Neural cell (in vitro differentiated cells): ENCODE measurements at regions not wholly inside any gene's neighbourhood (a gene's known extent, or its start where the extent isn't known, plus 50 kb on each side); places are given as distances from the start of the nearest gene placed in this dataset.

ENCODE experiments used
- H2AFZ ChIP-seq: fragments of 200-600, 300-800 bp; sonication (generic), shearing (Covaris generic); 2 replicates; pipeline ENCODE4 v1.6.0; 2014; ENCODE audit warnings: low read depth, mild to moderate bottlenecking, antibody characterized with exemption, low read length, moderate library complexity
- H3F3A ChIP-seq: fragments of 200-600 bp; shearing (Covaris generic); 2 replicates; pipeline ENCODE4 v1.6.1; 2016; ENCODE audit warnings: mild to moderate bottlenecking, moderate library complexity, mixed read lengths, antibody characterized with exemption, low read length; ENCODE audit not compliant: insufficient read depth, poor library complexity, severe bottlenecking
- H3K27ac ChIP-seq: fragments of 200-600, 300-800 bp; sonication (generic), shearing (Covaris generic); 2 replicates; pipeline ENCODE4 v1.5.1; 2014; ENCODE audit warnings: mild to moderate bottlenecking, low read length, moderate library complexity
- H3K27me3 ChIP-seq: fragments of 300-800, 200-600 bp; sonication (generic), shearing (Covaris generic); 2 replicates; pipeline ENCODE4 v1.6.0; 2014; ENCODE audit warnings: mild to moderate bottlenecking, low read depth, low read length, moderate library complexity; ENCODE audit not compliant: insufficient read depth
- H3K36me3 ChIP-seq: fragments of 300-800, 200-600 bp; sonication (generic), shearing (Covaris generic); 2 replicates; pipeline ENCODE4 v1.5.1; 2014; ENCODE audit warnings: mild to moderate bottlenecking, antibody characterized with exemption, low read length, moderate library complexity; ENCODE audit not compliant: insufficient read depth
- H3K4me2 ChIP-seq: fragments of 300-800, 200-600 bp; sonication (generic), shearing (Covaris generic); 2 replicates; pipeline ENCODE4 v1.6.0; 2014; ENCODE audit warnings: mild to moderate bottlenecking, low read length
- H3K4me3 ChIP-seq: fragments of 300-800, 200-600 bp; sonication (generic), shearing (Covaris generic); 2 replicates; pipeline ENCODE4 v1.5.1; 2014; ENCODE audit warnings: mild to moderate bottlenecking, low read length, moderate library complexity
- H3K79me2 ChIP-seq: fragments of 200-600 bp; shearing (Covaris generic); replicated peaks from 2 replicates; pipeline ENCODE4 v1.6.0; 2014; ENCODE audit warnings: mild to moderate bottlenecking, low read length, moderate library complexity; ENCODE audit not compliant: insufficient read depth
- H3K9ac ChIP-seq: fragments of 300-800, 200-600 bp; sonication (generic), shearing (Covaris generic); 2 replicates; pipeline ENCODE4 v1.6.1; 2016; ENCODE audit warnings: mild to moderate bottlenecking, low read length, mixed read lengths
- H3K9me2 ChIP-seq: fragments of 200-600 bp; shearing (Covaris generic); 2 replicates; pipeline ENCODE4 v1.6.1; 2016; ENCODE audit warnings: mild to moderate bottlenecking, low read length, mixed read lengths; ENCODE audit not compliant: insufficient read depth
- H3K9me3 ChIP-seq: fragments of 200-600, 300-800 bp; sonication (generic), shearing (Covaris generic); 2 replicates; pipeline ENCODE4 v1.6.1; 2016; ENCODE audit warnings: mild to moderate bottlenecking, mixed run types, low read length, moderate library complexity, mixed read lengths
- H4K20me1 ChIP-seq: fragments of 200-600 bp; shearing (Covaris generic); 2 replicates; pipeline ENCODE4 v1.6.1; 2016; ENCODE audit warnings: mild to moderate bottlenecking, mixed run types; ENCODE audit not compliant: insufficient read depth
- EP300 ChIP-seq: fragments of 450-650 bp; conservative IDR thresholded peaks from 2 replicates; pipeline ENCODE4 v1.6.1; 2014; ENCODE audit warnings: antibody characterized with exemption, mild to moderate bottlenecking, moderate library complexity; ENCODE audit not compliant: poor library complexity, severe bottlenecking
- EZH2 ChIP-seq: fragments of 200-600, 300-800 bp; shearing (Covaris generic), sonication (generic); IDR thresholded peaks from 2 replicates; pipeline ENCODE4 v1.6.1; 2014; ENCODE audit warnings: antibody characterized with exemption, low read length, borderline replicate concordance, mild to moderate bottlenecking; ENCODE audit not compliant: insufficient read depth, poor library complexity, severe bottlenecking
- MXI1 ChIP-seq: fragments of 450-650 bp; conservative IDR thresholded peaks from 2 replicates; pipeline ENCODE4 v1.6.1; 2014; ENCODE audit warnings: antibody characterized with exemption, mild to moderate bottlenecking; ENCODE audit not compliant: poor library complexity, severe bottlenecking
- POLR2AphosphoS5 ChIP-seq: IDR thresholded peaks from 2 replicates; pipeline ENCODE4 v1.6.1; 2012
- RAD21 ChIP-seq: fragments of 450-650 bp; conservative IDR thresholded peaks from 2 replicates; pipeline ENCODE4 v1.6.1; 2014; ENCODE audit warnings: antibody characterized with exemption, mild to moderate bottlenecking, moderate library complexity
- SMC3 ChIP-seq: fragments of 450-650 bp; conservative IDR thresholded peaks from 2 replicates; pipeline ENCODE4 v1.6.1; 2014; ENCODE audit warnings: antibody characterized with exemption, mild to moderate bottlenecking, moderate library complexity; ENCODE audit not compliant: poor library complexity
- TAF1 ChIP-seq: IDR thresholded peaks from 2 replicates; pipeline ENCODE4 v1.6.1; 2012; ENCODE audit warnings: low read depth
- TF ChIP-seq, protein P1 (sequence below): IDR thresholded peaks from 2 replicates; pipeline ENCODE4 v1.6.1; 2012; ENCODE audit warnings: borderline replicate concordance
- TF ChIP-seq, protein P2 (sequence below): fragments of 450-650 bp; IDR thresholded peaks from 2 replicates; pipeline ENCODE4 v1.5.1; 2014; ENCODE audit warnings: antibody characterized with exemption, mild to moderate bottlenecking, moderate library complexity; ENCODE audit not compliant: poor library complexity, severe bottlenecking

DNA sequence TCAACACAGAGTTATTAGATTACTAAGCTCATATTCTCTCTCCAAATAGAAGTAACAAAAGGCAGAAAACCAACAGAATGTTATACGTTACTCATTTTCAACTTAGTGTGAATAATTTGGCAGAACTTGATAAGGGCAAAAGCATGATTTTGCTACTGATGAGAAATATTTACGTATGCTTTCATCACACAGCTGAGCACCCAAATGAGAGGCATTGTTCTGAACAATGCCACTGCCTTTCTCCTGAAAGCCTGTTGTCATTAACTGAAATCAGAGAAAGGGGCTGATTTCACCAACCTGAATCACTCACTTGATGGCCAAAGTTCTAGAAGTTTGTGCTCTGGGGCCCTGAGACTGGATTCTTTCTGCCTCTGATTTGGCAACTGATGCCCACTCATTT is 367.5 kb upstream of the PTGER4 start:
- Histone ChIP-seq H3F3A (no peaks in the 10 kb centered on the region), H3K4me3 (no peak overlapping the region), H3K27me3 (no peaks in the 10 kb centered on the region), H3K79me2 (no peaks in the 10 kb centered on the region), H3K27ac (no peak overlapping the region), H2AFZ (no peak overlapping the region), H3K9ac (no peak overlapping the region), H3K36me3 (no peaks in the 10 kb centered on the region), H3K9me3 (no peaks in the 10 kb centered on the region), H3K9me2 (no peaks in the 10 kb centered on the region), H3K4me2 (no peak overlapping the region), H4K20me1 (no peaks in the 10 kb centered on the region)
- TF ChIP-seq EP300 = no peak
- TF ChIP-seq EZH2 = no peak
- TF ChIP-seq, protein P1, sequence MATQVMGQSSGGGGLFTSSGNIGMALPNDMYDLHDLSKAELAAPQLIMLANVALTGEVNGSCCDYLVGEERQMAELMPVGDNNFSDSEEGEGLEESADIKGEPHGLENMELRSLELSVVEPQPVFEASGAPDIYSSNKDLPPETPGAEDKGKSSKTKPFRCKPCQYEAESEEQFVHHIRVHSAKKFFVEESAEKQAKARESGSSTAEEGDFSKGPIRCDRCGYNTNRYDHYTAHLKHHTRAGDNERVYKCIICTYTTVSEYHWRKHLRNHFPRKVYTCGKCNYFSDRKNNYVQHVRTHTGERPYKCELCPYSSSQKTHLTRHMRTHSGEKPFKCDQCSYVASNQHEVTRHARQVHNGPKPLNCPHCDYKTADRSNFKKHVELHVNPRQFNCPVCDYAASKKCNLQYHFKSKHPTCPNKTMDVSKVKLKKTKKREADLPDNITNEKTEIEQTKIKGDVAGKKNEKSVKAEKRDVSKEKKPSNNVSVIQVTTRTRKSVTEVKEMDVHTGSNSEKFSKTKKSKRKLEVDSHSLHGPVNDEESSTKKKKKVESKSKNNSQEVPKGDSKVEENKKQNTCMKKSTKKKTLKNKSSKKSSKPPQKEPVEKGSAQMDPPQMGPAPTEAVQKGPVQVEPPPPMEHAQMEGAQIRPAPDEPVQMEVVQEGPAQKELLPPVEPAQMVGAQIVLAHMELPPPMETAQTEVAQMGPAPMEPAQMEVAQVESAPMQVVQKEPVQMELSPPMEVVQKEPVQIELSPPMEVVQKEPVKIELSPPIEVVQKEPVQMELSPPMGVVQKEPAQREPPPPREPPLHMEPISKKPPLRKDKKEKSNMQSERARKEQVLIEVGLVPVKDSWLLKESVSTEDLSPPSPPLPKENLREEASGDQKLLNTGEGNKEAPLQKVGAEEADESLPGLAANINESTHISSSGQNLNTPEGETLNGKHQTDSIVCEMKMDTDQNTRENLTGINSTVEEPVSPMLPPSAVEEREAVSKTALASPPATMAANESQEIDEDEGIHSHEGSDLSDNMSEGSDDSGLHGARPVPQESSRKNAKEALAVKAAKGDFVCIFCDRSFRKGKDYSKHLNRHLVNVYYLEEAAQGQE = no peak
- no peak for TF ChIP-seq SMC3
- no peak for TF ChIP-seq POLR2AphosphoS5
- TF ChIP-seq TAF1 = no peak
- TF ChIP-seq, protein P2, sequence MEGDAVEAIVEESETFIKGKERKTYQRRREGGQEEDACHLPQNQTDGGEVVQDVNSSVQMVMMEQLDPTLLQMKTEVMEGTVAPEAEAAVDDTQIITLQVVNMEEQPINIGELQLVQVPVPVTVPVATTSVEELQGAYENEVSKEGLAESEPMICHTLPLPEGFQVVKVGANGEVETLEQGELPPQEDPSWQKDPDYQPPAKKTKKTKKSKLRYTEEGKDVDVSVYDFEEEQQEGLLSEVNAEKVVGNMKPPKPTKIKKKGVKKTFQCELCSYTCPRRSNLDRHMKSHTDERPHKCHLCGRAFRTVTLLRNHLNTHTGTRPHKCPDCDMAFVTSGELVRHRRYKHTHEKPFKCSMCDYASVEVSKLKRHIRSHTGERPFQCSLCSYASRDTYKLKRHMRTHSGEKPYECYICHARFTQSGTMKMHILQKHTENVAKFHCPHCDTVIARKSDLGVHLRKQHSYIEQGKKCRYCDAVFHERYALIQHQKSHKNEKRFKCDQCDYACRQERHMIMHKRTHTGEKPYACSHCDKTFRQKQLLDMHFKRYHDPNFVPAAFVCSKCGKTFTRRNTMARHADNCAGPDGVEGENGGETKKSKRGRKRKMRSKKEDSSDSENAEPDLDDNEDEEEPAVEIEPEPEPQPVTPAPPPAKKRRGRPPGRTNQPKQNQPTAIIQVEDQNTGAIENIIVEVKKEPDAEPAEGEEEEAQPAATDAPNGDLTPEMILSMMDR = no peak
- TF ChIP-seq RAD21 = no peak
- no peak for TF ChIP-seq MXI1

DNA sequence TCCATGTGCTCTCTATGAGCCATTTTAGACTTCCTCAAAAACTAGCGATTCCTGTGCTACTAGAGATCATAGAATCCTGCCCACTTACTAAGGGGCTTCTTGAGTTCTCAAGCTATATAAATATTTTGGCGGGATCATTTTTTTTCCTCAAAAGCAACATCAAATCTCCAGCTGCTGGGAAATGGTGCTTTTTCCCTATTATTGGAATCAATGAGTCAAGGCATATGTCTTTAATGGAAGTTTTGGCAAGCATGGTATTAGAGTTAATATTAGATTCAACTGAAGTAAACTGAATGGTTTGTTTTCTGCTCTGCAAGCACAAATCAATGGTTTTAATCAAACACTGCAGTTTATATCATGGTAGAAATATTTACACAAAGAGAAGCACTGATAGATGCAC is 369.9 kb upstream of the PTGER4 start:
- H3K4me3 ChIP-seq = no peak overlapping the region
- H3K27ac ChIP-seq = no peak overlapping the region
- no peaks in the 10 kb centered on the region for H3K79me2 ChIP-seq
- no peaks in the 10 kb centered on the region for H3F3A ChIP-seq
- H3K27me3 ChIP-seq = no peaks in the 10 kb centered on the region
- TF ChIP-seq, protein P2 = no peak
- TF ChIP-seq SMC3 = no peak
- TF ChIP-seq EZH2 = no peak
- TF ChIP-seq TAF1 = no peak
- no peak for TF ChIP-seq POLR2AphosphoS5
- TF ChIP-seq MXI1 = no peak
- no peak for TF ChIP-seq EP300
- H3K9ac ChIP-seq = no peak overlapping the region
- H4K20me1 ChIP-seq = no peaks in the 10 kb centered on the region
- H3K9me2 ChIP-seq = no peaks in the 10 kb centered on the region
- H3K36me3 ChIP-seq = no peaks in the 10 kb centered on the region
- no peak overlapping the region for H3K4me2 ChIP-seq
- H2AFZ ChIP-seq = no peak overlapping the region
- no peaks in the 10 kb centered on the region for H3K9me3 ChIP-seq
